ENCODE measurements at regions not wholly inside any gene's neighbourhood (a gene's known extent, or its start where the extent isn't known, plus 50 kb on each side); places are given as distances from the start of the nearest gene placed in this dataset.

GRCh38 chr3:25297667-25298585 lies 130.1 kb upstream of the RARB start:
- DNase-seq (ENCODE audit: low read depth) = peak; percentile 60
- TF ChIP-seq CTCF (conservative IDR thresholded peaks at IDR 0.05; ENCODE audit: control insufficient read depth, insufficient read depth, low read depth, low read length) = no peak
- H3K4me3 ChIP-seq (ENCODE audit: control insufficient read depth, low read depth, low read length) = no peak overlapping the region

- no peak for DNase-seq (ENCODE audit: low read depth)
- TF ChIP-seq CTCF (conservative IDR thresholded peaks at IDR 0.05; ENCODE audit: control insufficient read depth, insufficient read depth, low read depth, low read length) = no peak
- no peak overlapping the region for H3K4me3 ChIP-seq (ENCODE audit: control insufficient read depth, low read depth, low read length)
Observed at GRCh38 chr3:25300141-25300540, 127.9 kb upstream of the RARB start.

GRCh38 chr3:25304916-25305315 lies 123.1 kb upstream of the RARB start:
- H3K4me3 ChIP-seq (ENCODE audit: control insufficient read depth, low read depth, low read length) = no peak overlapping the region

GRCh38 chr3:25306066-25306465 lies 122.0 kb upstream of the RARB start:
- DNase-seq (ENCODE audit: low read depth) = no peak
- H3K4me3 ChIP-seq (ENCODE audit: control insufficient read depth, low read depth, low read length) = no peak overlapping the region
- no peak for TF ChIP-seq CTCF (conservative IDR thresholded peaks at IDR 0.05; ENCODE audit: control insufficient read depth, insufficient read depth, low read depth, low read length)

More at GRCh38 chr3:25304916-25305315, 123.1 kb upstream of the RARB start:
- DNase-seq (ENCODE audit: low read depth) = no peak
- no peak for TF ChIP-seq CTCF (conservative IDR thresholded peaks at IDR 0.05; ENCODE audit: control insufficient read depth, insufficient read depth, low read depth, low read length)

- DNase-seq (ENCODE audit: low read depth) = no peak
- no peak overlapping the region for H3K4me3 ChIP-seq (ENCODE audit: control insufficient read depth, low read depth, low read length)
- TF ChIP-seq CTCF (conservative IDR thresholded peaks at IDR 0.05; ENCODE audit: control insufficient read depth, insufficient read depth, low read depth, low read length) = no peak
Observed at GRCh38 chr3:25306705-25307104, 121.4 kb upstream of the RARB start.

GRCh38 chr3:25313286-25313685 lies 114.8 kb upstream of the RARB start:
- DNase-seq (ENCODE audit: low read depth) = no peak
- H3K4me3 ChIP-seq (ENCODE audit: control insufficient read depth, low read depth, low read length) = no peak overlapping the region
- no peak for TF ChIP-seq CTCF (conservative IDR thresholded peaks at IDR 0.05; ENCODE audit: control insufficient read depth, insufficient read depth, low read depth, low read length)
